ENCODE measurements at regions not wholly inside any gene's neighbourhood (a gene's known extent, or its start where the extent isn't known, plus 50 kb on each side); places are given as distances from the start of the nearest gene placed in this dataset.

GRCh38 chr4:137310166-137310565, 222.1 kb downstream of the PCDH18 start:
- DNase-seq, result no peak

GRCh38 chr4:137309424-137309823, 222.9 kb downstream of the PCDH18 start:
- DNase-seq, result no peak

DNA sequence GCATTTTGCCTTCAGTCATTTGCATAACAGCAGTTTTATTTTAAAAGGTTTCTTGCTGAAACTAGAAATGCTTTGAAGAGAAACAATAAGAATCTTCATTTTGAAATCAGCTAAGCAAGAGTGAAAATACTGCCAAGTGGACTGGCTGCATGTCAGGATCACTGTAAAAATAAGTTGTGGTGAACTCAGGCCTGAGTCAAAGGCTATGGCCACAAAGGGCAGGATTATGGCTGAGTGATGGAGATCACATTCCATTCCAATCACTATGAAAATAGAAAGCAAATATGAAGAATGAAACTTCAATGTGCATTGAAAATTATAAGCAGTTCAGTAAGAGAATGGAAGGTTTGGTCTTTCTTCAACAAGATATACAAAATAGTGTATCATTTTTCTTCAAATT, 224.5 kb downstream of the PCDH18 start:
- no peak for DNase-seq

- DNase-seq, result no peak
Measured at GRCh38 chr4:137300776-137301175, 231.5 kb downstream of the PCDH18 start.

GRCh38 chr4:137299281-137299680, 233.0 kb downstream of the PCDH18 start:
- no peak for DNase-seq

- DNase-seq, result no peak
Measured at GRCh38 chr4:137293281-137293680, 239.0 kb downstream of the PCDH18 start.

DNA sequence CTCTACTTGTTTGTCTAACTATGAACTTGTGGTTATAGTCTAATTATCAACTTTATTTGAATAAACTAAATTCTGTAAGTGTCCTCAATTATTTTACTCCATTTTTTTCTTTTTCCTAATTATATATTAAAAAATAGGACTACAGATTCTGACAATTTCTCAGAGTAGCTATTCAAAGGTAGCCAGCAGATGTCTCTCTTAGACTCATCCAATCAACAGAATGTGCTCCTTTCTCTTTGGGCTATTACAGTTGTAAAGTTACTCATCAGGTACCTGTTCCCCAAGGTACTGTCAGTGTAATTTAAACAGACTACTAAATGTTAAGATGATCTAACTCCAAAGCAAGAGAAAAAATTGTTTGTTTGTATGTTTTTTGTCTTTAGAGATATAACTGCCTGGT, 248.6 kb downstream of the PCDH18 start:
- no peak for DNase-seq

DNA sequence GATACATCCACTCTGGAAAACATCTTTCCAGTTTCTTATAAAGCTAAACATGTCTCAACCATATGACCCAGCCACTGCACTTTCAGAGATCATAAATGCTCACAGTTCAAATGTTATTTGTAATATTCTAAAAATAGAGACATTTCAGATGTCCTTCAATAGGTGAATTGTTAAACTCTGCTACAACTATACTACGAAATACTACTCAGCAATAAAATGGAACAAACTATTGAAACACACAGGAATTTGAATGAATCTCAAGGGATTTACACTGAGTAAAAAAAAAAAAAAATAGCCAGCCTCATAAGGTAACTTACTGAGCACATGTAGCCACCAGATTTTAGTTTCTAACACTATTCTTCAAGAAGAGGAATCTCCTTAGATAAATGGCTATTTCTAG, 253.9 kb downstream of the PCDH18 start:
- no peak for DNase-seq

- no peak for DNase-seq
Measured at GRCh38 chr4:137274404-137274803, 257.9 kb downstream of the PCDH18 start.

GRCh38 chr4:137267024-137267423, 265.3 kb downstream of the PCDH18 start:
- no peak for DNase-seq

DNA sequence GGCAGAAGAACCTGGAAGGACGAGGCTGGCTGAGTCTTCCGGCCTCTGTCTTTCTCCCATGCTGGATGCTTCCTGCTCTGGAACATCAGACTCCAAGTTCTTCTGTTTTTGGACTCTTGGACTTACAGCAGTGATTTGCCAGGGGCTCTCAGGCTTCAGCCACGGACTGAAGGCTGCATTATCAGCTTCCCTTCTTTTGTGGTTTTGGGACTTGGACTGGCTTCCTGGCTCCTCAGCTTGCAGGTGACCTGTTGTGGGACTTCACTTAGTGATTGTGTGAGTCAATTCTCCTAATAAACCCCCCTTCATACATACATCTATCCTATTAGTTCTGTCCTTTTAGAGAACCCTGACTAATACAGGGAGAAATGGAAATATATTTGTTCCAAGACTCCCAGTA, 265.8 kb downstream of the PCDH18 start:
- no peak for DNase-seq

- DNase-seq, result no peak
Measured at GRCh38 chr4:137263206-137263605, 269.1 kb downstream of the PCDH18 start.

- DNase-seq, result no peak
Measured at GRCh38 chr4:137253949-137254348, 278.3 kb downstream of the PCDH18 start.

DNA sequence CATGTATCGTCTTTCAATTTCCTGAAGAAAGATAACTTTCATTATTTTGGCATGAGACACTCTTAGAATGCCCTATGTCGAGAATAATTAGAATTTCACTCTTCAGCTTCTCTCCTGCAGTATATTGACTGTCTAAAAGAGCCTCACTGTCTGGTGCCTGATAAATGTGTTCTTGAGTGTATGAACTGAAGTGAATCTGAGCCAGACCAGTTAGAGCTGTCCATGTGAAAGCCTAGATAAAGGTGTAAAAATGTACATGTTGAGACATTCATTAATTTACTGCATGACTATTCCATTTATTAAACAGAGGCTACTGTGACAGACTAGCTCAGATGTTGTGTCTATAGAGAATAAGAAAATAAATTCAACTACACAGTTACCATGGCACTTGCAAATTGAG, 283.2 kb downstream of the PCDH18 start:
- DNase-seq, result no peak

- DNase-seq, result no peak
Measured at GRCh38 chr4:137238456-137239162, 293.7 kb downstream of the PCDH18 start.

DNA sequence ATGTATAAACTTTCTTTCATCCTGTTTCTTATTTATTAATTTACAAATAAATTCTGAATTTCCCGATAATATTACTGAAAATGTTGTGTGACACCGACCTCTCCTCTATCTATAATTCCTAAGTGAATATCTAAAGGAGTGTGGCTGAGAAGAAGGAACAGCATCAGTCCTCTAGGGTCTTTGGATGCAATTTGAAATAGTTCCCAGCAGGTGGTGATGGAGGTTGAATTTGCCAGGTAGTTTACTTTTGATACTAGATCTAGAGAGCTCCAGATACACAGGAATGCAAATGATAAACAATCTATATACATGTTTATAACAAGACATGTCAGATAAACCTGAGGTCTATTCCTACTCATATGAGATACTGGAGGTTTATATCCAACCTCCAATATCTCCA, 305.4 kb downstream of the PCDH18 start:
- no peak for DNase-seq

DNA sequence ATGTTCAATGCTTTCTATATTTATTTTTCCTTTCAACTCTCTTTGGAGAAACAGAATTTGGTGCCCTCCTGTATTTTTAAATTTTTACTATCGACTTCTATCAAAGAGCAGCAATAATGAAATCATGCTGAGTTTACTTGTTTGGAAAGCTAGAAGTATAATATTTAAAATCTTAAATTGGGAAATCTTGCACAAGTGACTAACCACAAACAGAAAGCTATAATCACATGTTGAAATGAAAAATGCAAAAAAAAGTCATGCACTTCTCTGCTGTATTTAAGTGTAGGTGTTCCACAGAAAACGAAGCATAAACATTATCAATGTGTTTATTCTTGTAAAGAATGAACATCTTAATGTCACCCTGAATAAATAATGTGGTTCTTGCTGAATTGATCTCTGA, 306.1 kb downstream of the PCDH18 start:
- no peak for DNase-seq

DNA sequence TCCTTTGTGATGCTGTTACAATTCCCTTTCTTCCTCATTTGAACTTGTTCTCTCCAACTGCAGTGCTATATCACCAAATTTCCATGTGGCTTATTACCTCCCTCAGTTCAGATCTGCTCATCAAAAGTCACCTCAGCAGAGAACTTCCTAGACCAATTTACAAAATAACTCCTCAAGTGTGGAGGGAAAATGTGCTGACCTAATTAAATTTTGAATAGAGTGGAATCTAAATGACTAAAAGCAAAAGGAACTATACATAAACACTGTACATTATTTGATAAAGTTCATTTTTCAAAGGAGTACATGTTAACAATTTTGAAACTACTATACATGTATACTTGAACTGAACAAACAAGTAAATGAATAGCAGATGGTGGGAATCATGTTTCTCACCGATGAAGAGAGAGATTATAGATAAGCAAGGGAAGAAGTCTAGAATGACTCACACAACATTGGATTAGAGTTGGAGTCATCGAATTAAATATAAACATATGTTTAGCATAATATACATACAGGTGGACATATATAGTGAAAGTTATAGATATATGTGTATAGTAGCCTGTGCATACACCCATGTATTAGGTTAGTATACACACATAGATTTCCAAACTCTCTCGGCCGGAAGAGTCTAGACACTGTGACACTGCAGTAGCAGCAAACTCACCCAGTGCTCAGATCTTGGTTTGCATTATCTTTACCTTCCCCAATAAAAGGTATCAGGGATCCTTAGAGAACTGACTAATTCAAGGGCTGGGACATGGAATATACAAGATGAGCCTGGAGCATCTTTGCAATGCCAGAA, 318.7 kb downstream of the PCDH18 start:
- DNase-seq, result no peak

GRCh38 chr4:137212601-137213000, 319.7 kb downstream of the PCDH18 start:
- DNase-seq, result no peak

GRCh38 chr4:137209240-137209639, 323.1 kb downstream of the PCDH18 start:
- no peak for DNase-seq

DNA sequence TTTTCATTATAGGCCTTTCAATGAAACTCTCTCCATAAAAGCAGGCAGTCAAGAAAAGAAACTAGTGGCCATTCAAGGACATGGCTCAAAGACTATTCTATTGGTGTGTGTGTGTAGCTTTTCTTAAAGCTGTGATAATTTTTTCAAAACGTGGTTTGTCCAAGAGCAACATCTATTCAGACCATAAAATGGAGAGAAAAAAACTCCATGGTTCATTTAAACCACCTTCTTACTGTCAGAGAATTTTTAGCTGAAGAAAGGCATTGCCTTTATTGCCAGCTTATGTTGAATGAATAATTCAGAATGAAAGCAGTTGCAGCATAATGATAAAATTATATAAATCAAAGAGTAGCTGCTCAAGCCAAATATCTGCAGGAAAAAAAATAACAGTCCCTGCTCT, 325.5 kb downstream of the PCDH18 start:
- no peak for DNase-seq

GRCh38 chr4:137203601-137204000, 328.7 kb downstream of the PCDH18 start:
- DNase-seq, result no peak

GRCh38 chr4:137200322-137200721, 332.0 kb downstream of the PCDH18 start:
- no peak for DNase-seq

DNA sequence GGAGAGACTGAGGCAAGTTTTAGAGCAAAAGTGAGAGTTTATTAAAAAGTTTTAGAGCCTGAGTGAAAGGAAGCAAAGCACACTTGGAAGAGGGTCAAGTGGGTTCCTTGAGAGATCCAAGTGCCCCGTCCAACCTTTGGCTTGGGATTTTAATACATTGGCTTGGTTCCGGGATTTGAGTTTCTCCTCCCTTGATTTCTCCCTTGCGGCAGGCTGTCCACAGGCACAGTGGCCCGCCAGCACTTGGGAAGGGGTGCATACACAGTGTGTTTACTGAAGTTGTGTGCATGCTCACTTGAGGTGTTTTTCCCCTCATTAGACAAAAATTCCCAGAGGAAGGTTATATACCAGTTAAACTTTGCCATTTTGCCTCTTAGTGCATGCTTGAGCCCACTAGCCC, 333.5 kb downstream of the PCDH18 start:
- no peak for DNase-seq

GRCh38 chr4:137194670-137195069, 337.6 kb downstream of the PCDH18 start:
- DNase-seq, result no peak

All from suppressor macrophage treated with lipopolysaccharide for 1 hour (primary cell).